Gastroesophageal sphincter (tissue), 3 donors: ENCODE measurements at regions not wholly inside any gene's neighbourhood (a gene's known extent, or its start where the extent isn't known, plus 50 kb on each side); places are given as distances from the start of the nearest gene placed in this dataset.

ENCODE experiments used
- EP300 ChIP-seq: sonication (generic); formaldehyde crosslinking; IDR thresholded peaks from one replicate; pipeline ENCODE4 v1.6.1; 2017; ENCODE audit warnings: antibody characterized with exemption, mild to moderate bottlenecking
- POLR2A ChIP-seq, 2 donors: fragments of 450-650 bp; IDR thresholded peaks; one replicate each; pipeline ENCODE4 v1.6.1; 2017; ENCODE audit warnings: antibody characterized with exemption in 2 of 2, mild to moderate bottlenecking in 2 of 2, moderate library complexity in 1 of 2
- POLR2AphosphoS5 ChIP-seq: sonication (generic); formaldehyde crosslinking; IDR thresholded peaks from one replicate; pipeline ENCODE4 v1.6.1; 2017; ENCODE audit warnings: antibody characterized with exemption
- TF ChIP-seq, protein P1 (sequence below), 4 experiments: fragments of 200-600 bp in 2 of 4; fragments of 450-650 bp in 2 of 4; sonication (generic) in 1 of 4; IDR thresholded peaks; one replicate each; pipeline ENCODE4 v1.5.1; 2017 to 2019; ENCODE audit warnings: antibody characterized with exemption in 4 of 4, mild to moderate bottlenecking in 2 of 4, moderate library complexity in 2 of 4

DNA sequence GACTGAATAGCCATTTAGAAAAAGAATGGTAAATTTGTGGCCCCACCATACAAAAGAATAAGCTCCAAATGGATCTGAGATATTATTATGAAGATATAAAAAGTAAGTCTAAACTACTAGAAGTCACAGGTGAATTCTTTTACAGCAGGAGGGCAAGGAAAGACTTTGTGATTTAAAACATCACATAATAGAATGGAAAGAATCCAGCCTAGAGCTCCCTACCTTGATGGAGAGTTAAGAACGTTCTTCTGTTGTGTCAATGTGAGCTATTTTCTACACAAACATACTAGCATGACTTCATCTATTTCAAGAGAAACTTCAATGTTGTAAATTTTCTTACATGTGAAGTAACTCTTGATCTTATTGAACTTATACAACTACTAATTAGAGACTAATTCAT lies 100.0 kb upstream of the NRSN1 start:
- TF ChIP-seq POLR2A (IDR thresholded peaks at IDR 0.05), result no peak
- TF ChIP-seq, protein P1, sequence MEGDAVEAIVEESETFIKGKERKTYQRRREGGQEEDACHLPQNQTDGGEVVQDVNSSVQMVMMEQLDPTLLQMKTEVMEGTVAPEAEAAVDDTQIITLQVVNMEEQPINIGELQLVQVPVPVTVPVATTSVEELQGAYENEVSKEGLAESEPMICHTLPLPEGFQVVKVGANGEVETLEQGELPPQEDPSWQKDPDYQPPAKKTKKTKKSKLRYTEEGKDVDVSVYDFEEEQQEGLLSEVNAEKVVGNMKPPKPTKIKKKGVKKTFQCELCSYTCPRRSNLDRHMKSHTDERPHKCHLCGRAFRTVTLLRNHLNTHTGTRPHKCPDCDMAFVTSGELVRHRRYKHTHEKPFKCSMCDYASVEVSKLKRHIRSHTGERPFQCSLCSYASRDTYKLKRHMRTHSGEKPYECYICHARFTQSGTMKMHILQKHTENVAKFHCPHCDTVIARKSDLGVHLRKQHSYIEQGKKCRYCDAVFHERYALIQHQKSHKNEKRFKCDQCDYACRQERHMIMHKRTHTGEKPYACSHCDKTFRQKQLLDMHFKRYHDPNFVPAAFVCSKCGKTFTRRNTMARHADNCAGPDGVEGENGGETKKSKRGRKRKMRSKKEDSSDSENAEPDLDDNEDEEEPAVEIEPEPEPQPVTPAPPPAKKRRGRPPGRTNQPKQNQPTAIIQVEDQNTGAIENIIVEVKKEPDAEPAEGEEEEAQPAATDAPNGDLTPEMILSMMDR (IDR thresholded peaks at IDR 0.05), result no peak
- TF ChIP-seq POLR2AphosphoS5, result no peak
- TF ChIP-seq EP300, result no peak
